ENCODE measurements at regions not wholly inside any gene's neighbourhood (a gene's known extent, or its start where the extent isn't known, plus 50 kb on each side); places are given as distances from the start of the nearest gene placed in this dataset.
A peak's percentile ranks its signal among the peaks of the same experiment; 100 is the strongest.
"Not testable (repeated sequence)": the region's sequence is repeated elsewhere in the genome, so short reads cannot be mapped to it uniquely, and the experiment has no call there.

- no peak for DNase-seq (ENCODE audit: low read depth)
Measured at GRCh38 chr2:82968358-82968757, 1490.7 kb downstream of the SUCLG1 start.

- no peak for DNase-seq (ENCODE audit: low read depth)
Measured at GRCh38 chr2:82964341-82964740, 1494.7 kb downstream of the SUCLG1 start.

- DNase-seq (ENCODE audit: low read depth), result no peak
Measured at GRCh38 chr2:82959727-82960126, 1499.4 kb downstream of the SUCLG1 start.

- DNase-seq (ENCODE audit: low read depth), result no peak
Measured at GRCh38 chr2:82954868-82955267, 1504.2 kb downstream of the SUCLG1 start.

- DNase-seq (ENCODE audit: low read depth), result no peak
Measured at GRCh38 chr2:82939211-82939610, 1519.9 kb downstream of the SUCLG1 start.

- DNase-seq (ENCODE audit: low read depth), result not testable (repeated sequence)
Measured at GRCh38 chr2:82938321-82938845, 1520.7 kb downstream of the SUCLG1 start.

GRCh38 chr2:82913566-82913965 is 1545.5 kb downstream of the SUCLG1 start:
- DNase-seq (ENCODE audit: low read depth), result no peak

- DNase-seq (ENCODE audit: low read depth), result no peak
Measured at GRCh38 chr2:82896117-82896516, 1563.0 kb downstream of the SUCLG1 start.

- DNase-seq (ENCODE audit: low read depth), result no peak
Measured at GRCh38 chr2:82893190-82893589, 1565.9 kb downstream of the SUCLG1 start.

GRCh38 chr2:82879803-82880202 is 1579.3 kb downstream of the SUCLG1 start:
- DNase-seq (ENCODE audit: low read depth), result no peak

- DNase-seq (ENCODE audit: low read depth), result peak; percentile 5
Measured at GRCh38 chr2:82875858-82876257, 1583.2 kb downstream of the SUCLG1 start.

- no peak for DNase-seq (ENCODE audit: low read depth)
Measured at GRCh38 chr2:82857967-82858366, 1601.1 kb downstream of the SUCLG1 start.

- no peak for DNase-seq (ENCODE audit: low read depth)
Measured at GRCh38 chr2:82853299-82853698, 1605.8 kb downstream of the SUCLG1 start.

- no peak for DNase-seq (ENCODE audit: low read depth)
Measured at GRCh38 chr2:82852787-82853186, 1606.3 kb downstream of the SUCLG1 start.

- no peak for DNase-seq (ENCODE audit: low read depth)
Measured at GRCh38 chr2:82848285-82848684, 1610.8 kb downstream of the SUCLG1 start.

GRCh38 chr2:82839036-82839435 is 1620.0 kb downstream of the SUCLG1 start:
- DNase-seq (ENCODE audit: low read depth), result no peak

GRCh38 chr2:82837588-82838304 is 1621.3 kb downstream of the SUCLG1 start:
- peak; percentile 87 for DNase-seq (ENCODE audit: low read depth)

- DNase-seq (ENCODE audit: low read depth), result no peak
Measured at GRCh38 chr2:82834893-82835292, 1624.2 kb downstream of the SUCLG1 start.

GRCh38 chr2:82827426-82827825 is 1631.7 kb downstream of the SUCLG1 start:
- no peak for DNase-seq (ENCODE audit: low read depth)

GRCh38 chr2:82826437-82826836 is 1632.6 kb downstream of the SUCLG1 start:
- no peak for DNase-seq (ENCODE audit: low read depth)

GRCh38 chr2:82825410-82826090 is 1633.5 kb downstream of the SUCLG1 start:
- no peak for DNase-seq (ENCODE audit: low read depth)

- DNase-seq (ENCODE audit: low read depth), result no peak
Measured at GRCh38 chr2:82823892-82824291, 1635.2 kb downstream of the SUCLG1 start.

- DNase-seq (ENCODE audit: low read depth), result no peak
Measured at GRCh38 chr2:82819951-82820350, 1639.1 kb downstream of the SUCLG1 start.

Data from HS-27A (cell line).